ENCODE measurements at regions not wholly inside any gene's neighbourhood (a gene's known extent, or its start where the extent isn't known, plus 50 kb on each side); places are given as distances from the start of the nearest gene placed in this dataset.

GRCh38 chr10:25097669-25098411, 77.0 kb upstream of the GPR158 start:
- no peak for TF ChIP-seq RAD21 (conservative IDR thresholded peaks at IDR 0.05 in 1 of 2, IDR thresholded peaks at IDR 0.05 in 1 of 2)
- no peak for TF ChIP-seq CTCF (IDR thresholded peaks at IDR 0.05)
- no peak for TF ChIP-seq KDM5A (IDR thresholded peaks at IDR 0.05)
- TF ChIP-seq BHLHE40 (IDR thresholded peaks at IDR 0.05; ENCODE audit: low read depth, low read length), result no peak
- no peak for TF ChIP-seq RFX5 (IDR thresholded peaks at IDR 0.05)
- TF ChIP-seq CEBPB (IDR thresholded peaks at IDR 0.05), result no peak
- no peak for TF ChIP-seq CHD2 (IDR thresholded peaks at IDR 0.05; ENCODE audit: low read length, partially characterized antibody)
- no peak for TF ChIP-seq HMGXB4 (CRISPR knock-in tag; IDR thresholded peaks at IDR 0.05; ENCODE audit: borderline replicate concordance)
- no peak for TF ChIP-seq ZFP36 (IDR thresholded peaks at IDR 0.05; ENCODE audit: borderline replicate concordance, partially characterized antibody)

All from A549 (cell line).